K562 (cell line): ENCODE measurements at regions not wholly inside any gene's neighbourhood (a gene's known extent, or its start where the extent isn't known, plus 50 kb on each side); places are given as distances from the start of the nearest gene placed in this dataset.

Source experiments
- ATAC-seq: fragments of 200-7000 bp; cut with Tn5 transposase; 3 replicates; pipeline ENCODE4 v1.9.1; 2020; ENCODE audit warnings: moderate library complexity
- BruUV-seq: library from RNA; stranded (reverse); fragments of 400-500 nt; replicated peaks from 2 replicates; lab custom pipeline; 2021; lab: Mats Ljungman, UMichigan
- CTCF ChIA-PET: fragments of 300-600 bp; formaldehyde crosslinking; extraction: SDS; loops from one replicate; lab custom pipeline; 2021; ENCODE audit warnings: low intra/inter-chr PET ratio; lab: Yijun Ruan, JAX
- POLR2A ChIA-PET: fragments of 300-600, 350-650 bp; sonication (Branson Sonifier 250); formaldehyde crosslinking; extraction: SDS; loops from one replicate; lab custom pipeline; 2021; ENCODE audit warnings: antibody characterized with exemption, inconsistent platforms; lab: Yijun Ruan, JAX
- DNase-seq, 4 experiments: peaks; one replicate each; pipeline versions ENCODE4 v3.0.0 to v3.0.0-alpha.2; 2011 to 2018; ENCODE audit warnings: low spot score in 3 of 4, mixed read lengths in 3 of 4; ENCODE audit errors: extremely low read depth in 1 of 4
- FAIRE-seq: peaks from 2 replicates; lab custom pipeline; 2011; peaks lifted over from hg19 to GRCh38; lab: Jason Lieb, UNC
- H2AFZ ChIP-seq: 2 replicates; pipeline ENCODE4 v1.6.0; 2011; ENCODE audit warnings: low read depth, low read length, control low read depth, inconsistent platforms
- H3K27ac ChIP-seq: fragments of 200-600 bp; 3 replicates; pipeline ENCODE4 v1.8.0; 2011; ENCODE audit warnings: low read depth, mild to moderate bottlenecking, control low read depth, inconsistent platforms, low read length, moderate library complexity, mixed read lengths; ENCODE audit errors: extremely low read depth
- H3K27me3 ChIP-seq, 2 experiments: fragments of 300-600 bp in 1 of 2; 2 replicates in 1 of 2; 3 replicates in 1 of 2; pipeline versions ENCODE4 v1.6.0 to v1.8.0; 2011; ENCODE audit warnings: inconsistent platforms in 2 of 2, low read length in 2 of 2, mild to moderate bottlenecking in 1 of 2, mixed read lengths in 1 of 2, moderate library complexity in 1 of 2; ENCODE audit not compliant: control insufficient read depth in 2 of 2, insufficient read depth in 2 of 2
- H3K36me3 ChIP-seq: fragments of 300-600 bp; 3 replicates; pipeline ENCODE4 v1.8.0; 2011; ENCODE audit warnings: mild to moderate bottlenecking, low read length, inconsistent platforms; ENCODE audit not compliant: control insufficient read depth, insufficient read depth
- H3K4me1 ChIP-seq, 2 experiments: fragments of 200-600 bp in 1 of 2; replicated peaks in 1 of 2; 2 replicates in 1 of 2; 3 replicates in 1 of 2; pipeline versions ENCODE4 v1.5.1 to v1.8.0; 2011; ENCODE audit warnings: inconsistent platforms in 2 of 2, low read length in 2 of 2, mild to moderate bottlenecking in 1 of 2, mixed read lengths in 1 of 2, moderate library complexity in 1 of 2; ENCODE audit not compliant: control insufficient read depth in 2 of 2, insufficient read depth in 2 of 2
- H3K4me2 ChIP-seq: 2 replicates; pipeline ENCODE4 v1.6.1; 2011; ENCODE audit warnings: low read length, control low read depth, inconsistent platforms, mixed read lengths; ENCODE audit not compliant: insufficient read depth
- H3K4me3 ChIP-seq: fragments of 200-600 bp; sonication (generic), shearing (Covaris generic); 2 replicates; pipeline ENCODE4 v1.5.1; 2016; ENCODE audit warnings: control low read depth, inconsistent platforms
- H3K79me2 ChIP-seq: fragments of 200-600 bp; 3 replicates; pipeline ENCODE4 v1.8.0; 2011; ENCODE audit warnings: low read length, inconsistent platforms; ENCODE audit not compliant: control insufficient read depth, insufficient read depth
- H3K9ac ChIP-seq, 2 experiments: 2 replicates each; pipeline versions ENCODE4 v1.6.0 to v1.6.1; 2011; ENCODE audit warnings: low read depth in 2 of 2, low read length in 2 of 2, control low read depth in 1 of 2, inconsistent platforms in 1 of 2, mild to moderate bottlenecking in 1 of 2, mixed read lengths in 1 of 2; ENCODE audit not compliant: insufficient read depth in 1 of 2
- H3K9me1 ChIP-seq: one replicate; pipeline ENCODE4 v1.6.0; 2011; ENCODE audit warnings: inconsistent platforms, mild to moderate bottlenecking, low read length, moderate library complexity; ENCODE audit not compliant: control insufficient read depth, insufficient read depth
- H3K9me3 ChIP-seq: replicated peaks from 2 replicates; pipeline ENCODE4 v1.5.1; 2011; ENCODE audit warnings: low read depth, low read length, inconsistent platforms; ENCODE audit not compliant: control insufficient read depth, insufficient read depth
- H4K20me1 ChIP-seq: replicated peaks from 2 replicates; pipeline ENCODE4 v1.6.1; 2011; ENCODE audit warnings: low read length, inconsistent platforms, mixed read lengths; ENCODE audit not compliant: control insufficient read depth, insufficient read depth
- DPF2 ChIP-seq: fragments of 450-650 bp; IDR thresholded peaks from 2 replicates; pipeline ENCODE4 v1.6.1; 2016
- MAZ ChIP-seq, 2 experiments: fragments of 450-650 bp in 1 of 2; sonication (generic) in 1 of 2; formaldehyde crosslinking; IDR thresholded peaks in 1 of 2; conservative IDR thresholded peaks in 1 of 2; 2 replicates each; pipeline versions ENCODE4 v1.4.0 to v1.5.0; 2020; ENCODE audit warnings: mild to moderate bottlenecking in 1 of 2, missing genetic modification reagents in 1 of 2
- SMC3 ChIP-seq: conservative IDR thresholded peaks from 2 replicates; pipeline ENCODE4 v1.6.1; 2011; ENCODE audit warnings: low read depth, low read length, improper control_type of control experiment; ENCODE audit not compliant: insufficient read depth
- TAL1 ChIP-seq: fragments of 450-650 bp; IDR thresholded peaks from 2 replicates; pipeline ENCODE4 v1.6.1; 2016; ENCODE audit warnings: mild to moderate bottlenecking
- ZFX ChIP-seq: sonication (generic); formaldehyde crosslinking; IDR thresholded peaks from 2 replicates; pipeline ENCODE4 v1.8.0; 2022; ENCODE audit warnings: mild to moderate bottlenecking, missing genetic modification reagents, moderate library complexity
- ZNF324 ChIP-seq: fragments of 250-450 bp; sonication (Bioruptor Pico); IDR thresholded peaks from 2 replicates; pipeline ENCODE4 v1.4.0; 2020; ENCODE audit warnings: mild to moderate bottlenecking
- ZNF354B ChIP-seq: fragments of 250-450 bp; sonication (Bioruptor Pico); IDR thresholded peaks from 2 replicates; pipeline ENCODE4 v1.4.0; 2020
- WGBS: fragments of 100-300 bp; shearing (Covaris generic); methylation state at CpG from one replicate; pipeline ENCODE4 v1.1.6; 2016; ENCODE audit warnings: low coverage, mixed read lengths; ENCODE audit not compliant: insufficient coverage; ENCODE audit errors: missing lambda C conversion rate; 5-methylcytosine and 5-hydroxymethylcytosine counted together
- in situ Hi-C: fragments of 300-500 bp; cut with MboI; formaldehyde crosslinking; loops from 4 replicates; pipeline ENCODE4 v1.15.0; 2018; ENCODE audit warnings: inconsistent platforms, mixed read lengths
- intact Hi-C: fragments of 100-400 bp; cut with micrococcal nuclease; formaldehyde crosslinking; loops from 2 replicates; pipeline ENCODE4 v1.14.2; 2022
- TF ChIP-seq, protein P1 (sequence below): sonication (generic); formaldehyde crosslinking; IDR thresholded peaks from 2 replicates; pipeline ENCODE4 v1.9.0; 2022; ENCODE audit warnings: mild to moderate bottlenecking, missing genetic modification reagents
- TF ChIP-seq, protein P2 (sequence below): fragments of 250-450 bp; sonication (Bioruptor Pico); IDR thresholded peaks from 2 replicates; pipeline ENCODE4 v1.4.0; 2020; ENCODE audit warnings: mild to moderate bottlenecking, moderate library complexity

DNA sequence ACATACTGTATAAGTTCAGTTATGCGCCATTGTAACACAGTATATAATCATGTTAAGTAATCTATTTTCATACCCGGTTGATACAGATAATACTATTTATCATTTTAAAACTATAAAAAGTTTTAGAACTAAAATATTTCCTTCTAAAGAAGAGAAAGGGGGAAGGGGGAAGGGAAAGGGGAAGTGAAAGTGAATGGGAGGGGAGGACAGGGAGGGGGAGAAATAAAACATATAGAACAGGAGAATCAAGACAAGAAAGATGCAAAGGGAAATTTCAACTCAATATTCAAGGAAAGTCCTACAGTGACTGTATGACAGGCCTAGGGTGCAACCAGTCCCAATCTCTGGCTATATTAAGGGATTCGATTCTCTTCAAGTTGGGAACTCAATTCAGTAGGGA lies 1278.8 kb downstream of the MAT2B start:
- Histone ChIP-seq H3K4me1 (no peaks in the 10 kb centered on the region), H3K4me3 (no peak overlapping the region), H3K9me1 (no peaks in the 10 kb centered on the region), H3K79me2 (no peaks in the 10 kb centered on the region), H3K9me3 (no peaks in the 10 kb centered on the region), H4K20me1 (no peaks in the 10 kb centered on the region), H3K27me3 (no peaks in the 10 kb centered on the region), H3K4me2 (no peak overlapping the region), H2AFZ (no peak overlapping the region), H3K27ac (no peak overlapping the region), H3K36me3 (no peaks in the 10 kb centered on the region), H3K9ac (no peak overlapping the region)
- CTCF ChIA-PET: no interaction called here
- no peak for FAIRE-seq
- no peak for TF ChIP-seq MAZ (CRISPR knock-in tag; conservative IDR thresholded peaks at IDR 0.05 in 1 of 2, IDR thresholded peaks at IDR 0.05 in 1 of 2)
- TF ChIP-seq, protein P1, sequence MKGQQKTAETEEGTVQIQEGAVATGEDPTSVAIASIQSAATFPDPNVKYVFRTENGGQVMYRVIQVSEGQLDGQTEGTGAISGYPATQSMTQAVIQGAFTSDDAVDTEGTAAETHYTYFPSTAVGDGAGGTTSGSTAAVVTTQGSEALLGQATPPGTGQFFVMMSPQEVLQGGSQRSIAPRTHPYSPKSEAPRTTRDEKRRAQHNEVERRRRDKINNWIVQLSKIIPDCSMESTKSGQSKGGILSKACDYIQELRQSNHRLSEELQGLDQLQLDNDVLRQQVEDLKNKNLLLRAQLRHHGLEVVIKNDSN (CRISPR knock-in tag): no peak
- DNase-seq: no peak
- POLR2A ChIA-PET: no interaction called here
- in situ Hi-C loops: no loop called here
- no TSS peak for BruUV-seq
- intact Hi-C loops: no loop called here
- ATAC-seq: no peak
- 0% methylated on average over 3 of the region's 3 CpGs for WGBS

DNA sequence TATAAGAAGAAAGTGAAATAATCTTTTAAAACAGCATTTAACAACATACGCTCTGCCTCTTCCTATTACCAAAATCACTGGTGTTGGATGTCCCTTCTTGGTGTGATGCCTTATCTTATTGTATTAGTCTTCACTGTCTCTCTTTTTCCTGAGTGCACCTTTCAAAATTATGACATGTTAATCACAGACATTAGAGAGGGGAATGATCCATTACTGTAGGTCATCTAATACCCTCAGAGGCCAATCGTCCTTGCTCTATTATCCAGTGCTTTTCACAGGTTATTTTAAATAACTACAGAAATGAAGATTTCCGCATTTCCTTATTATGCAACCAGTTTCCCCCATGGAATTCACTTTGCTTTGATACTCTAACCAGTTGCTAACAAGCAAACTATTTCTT lies 1292.7 kb downstream of the MAT2B start:
- Histone ChIP-seq H4K20me1 (no peaks in the 10 kb centered on the region), H3K9ac (no peak overlapping the region), H3K4me1 (no peaks in the 10 kb centered on the region), H3K27ac (no peak overlapping the region), H3K79me2 (no peaks in the 10 kb centered on the region), H3K9me1 (no peaks in the 10 kb centered on the region), H2AFZ (no peak overlapping the region), H3K36me3 (no peaks in the 10 kb centered on the region), H3K4me2 (no peak overlapping the region), H3K4me3 (no peak overlapping the region), H3K27me3 (no peaks in the 10 kb centered on the region), H3K9me3 (no peaks in the 10 kb centered on the region)
- in situ Hi-C loops (no loop called here), intact Hi-C loops (no loop called here)
- DNase-seq (no peak), ATAC-seq (no peak), FAIRE-seq (no peak)
- 0% methylated on average over 3 of the region's 3 CpGs for WGBS
- no TSS peak for BruUV-seq
- POLR2A ChIA-PET: no interaction called here
- CTCF ChIA-PET: no interaction called here
- TF ChIP-seq DPF2 (no peak), TAL1 (no peak), ZNF324 (CRISPR knock-in tag) (no peak), ZFX (CRISPR knock-in tag) (no peak), SMC3 (no peak), ZNF354B (CRISPR knock-in tag) (no peak)
- TF ChIP-seq, protein P2, sequence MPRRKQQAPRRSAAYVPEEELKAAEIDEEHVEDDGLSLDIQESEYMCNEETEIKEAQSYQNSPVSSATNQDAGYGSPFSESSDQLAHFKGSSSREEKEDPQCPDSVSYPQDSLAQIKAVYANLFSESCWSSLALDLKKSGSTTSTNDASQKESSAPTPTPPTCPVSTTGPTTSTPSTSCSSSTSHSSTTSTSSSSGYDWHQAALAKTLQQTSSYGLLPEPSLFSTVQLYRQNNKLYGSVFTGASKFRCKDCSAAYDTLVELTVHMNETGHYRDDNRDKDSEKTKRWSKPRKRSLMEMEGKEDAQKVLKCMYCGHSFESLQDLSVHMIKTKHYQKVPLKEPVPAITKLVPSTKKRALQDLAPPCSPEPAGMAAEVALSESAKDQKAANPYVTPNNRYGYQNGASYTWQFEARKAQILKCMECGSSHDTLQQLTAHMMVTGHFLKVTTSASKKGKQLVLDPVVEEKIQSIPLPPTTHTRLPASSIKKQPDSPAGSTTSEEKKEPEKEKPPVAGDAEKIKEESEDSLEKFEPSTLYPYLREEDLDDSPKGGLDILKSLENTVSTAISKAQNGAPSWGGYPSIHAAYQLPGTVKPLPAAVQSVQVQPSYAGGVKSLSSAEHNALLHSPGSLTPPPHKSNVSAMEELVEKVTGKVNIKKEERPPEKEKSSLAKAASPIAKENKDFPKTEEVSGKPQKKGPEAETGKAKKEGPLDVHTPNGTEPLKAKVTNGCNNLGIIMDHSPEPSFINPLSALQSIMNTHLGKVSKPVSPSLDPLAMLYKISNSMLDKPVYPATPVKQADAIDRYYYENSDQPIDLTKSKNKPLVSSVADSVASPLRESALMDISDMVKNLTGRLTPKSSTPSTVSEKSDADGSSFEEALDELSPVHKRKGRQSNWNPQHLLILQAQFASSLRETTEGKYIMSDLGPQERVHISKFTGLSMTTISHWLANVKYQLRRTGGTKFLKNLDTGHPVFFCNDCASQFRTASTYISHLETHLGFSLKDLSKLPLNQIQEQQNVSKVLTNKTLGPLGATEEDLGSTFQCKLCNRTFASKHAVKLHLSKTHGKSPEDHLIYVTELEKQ: no peak
